ENCODE measurements at regions not wholly inside any gene's neighbourhood (a gene's known extent, or its start where the extent isn't known, plus 50 kb on each side); places are given as distances from the start of the nearest gene placed in this dataset.

DNA sequence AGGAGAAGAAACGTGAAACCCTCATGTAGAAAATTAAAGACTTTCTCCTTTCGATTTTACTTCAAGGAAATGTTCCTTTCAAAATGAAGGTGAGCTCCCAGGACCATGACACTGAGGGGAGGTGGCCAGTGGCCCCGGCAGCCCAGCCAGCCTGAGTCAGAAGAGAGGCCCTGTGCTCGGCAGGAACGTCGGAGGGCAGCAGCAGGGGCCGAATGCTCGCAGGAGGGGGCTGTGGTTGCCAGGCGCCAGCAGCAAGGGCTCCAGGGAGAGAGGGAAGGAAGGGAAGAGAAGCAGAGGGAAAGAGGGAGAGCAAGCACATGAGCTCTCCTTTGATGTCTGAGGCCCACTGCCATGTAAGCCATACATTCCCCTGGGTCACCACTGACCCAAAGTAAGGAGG is 73.3 kb upstream of the ACKR3 start:
- intact Hi-C loops (cut with DNase I): no loop called here
- Histone ChIP-seq H3K36me3 (ENCODE audit: control insufficient read depth in 2 of 3, insufficient read depth in 3 of 3, low read length in 3 of 3) (no peaks in the 10 kb centered on the region), H3K4me3 (ENCODE audit: low read length in 3 of 3) (no peak overlapping the region), H3K4me1 (ENCODE audit: control insufficient read depth in 2 of 3, insufficient read depth in 2 of 3, low read depth in 1 of 3, low read length in 3 of 3) (peaks cover 0 to 5% (median 0%) of the 10 kb centered on the region in 3 donors), H3K27ac (ENCODE audit: low read depth in 2 of 2, low read length in 2 of 2) (no peak overlapping the region), H3K9ac (ENCODE audit: low read length in 3 of 3) (no peak overlapping the region), H3K27me3 (ENCODE audit: control insufficient read depth, insufficient read depth, low read length) (no peaks in the 10 kb centered on the region), H3K9me3 (ENCODE audit: control insufficient read depth in 2 of 3, insufficient read depth in 1 of 3, low read length in 3 of 3) (no peaks in the 10 kb centered on the region)
- FAIRE-seq (no peak), DNase-seq (peak in 1 of 5 donors; percentile 32)
- TF ChIP-seq CTCF (IDR thresholded peaks at IDR 0.05; ENCODE audit: borderline replicate concordance, extremely low read depth, insufficient read depth): no peak

- H3K9ac ChIP-seq (ENCODE audit: low read length in 3 of 3): no peak overlapping the region
- no peaks in the 10 kb centered on the region for H3K9me3 ChIP-seq (ENCODE audit: control insufficient read depth in 2 of 3, insufficient read depth in 1 of 3, low read length in 3 of 3)
- no peak for TF ChIP-seq CTCF (IDR thresholded peaks at IDR 0.05; ENCODE audit: borderline replicate concordance, extremely low read depth, insufficient read depth)
- no peak overlapping the region for H3K27ac ChIP-seq (ENCODE audit: low read depth in 2 of 2, low read length in 2 of 2)
- FAIRE-seq (no peak), DNase-seq (peak in 2 of 5 donors; percentile 15 to 50)
- H3K27me3 ChIP-seq (ENCODE audit: control insufficient read depth, insufficient read depth, low read length): no peaks in the 10 kb centered on the region
- intact Hi-C loops (cut with DNase I): no loop called here
- H3K4me3 ChIP-seq (ENCODE audit: low read length in 3 of 3): no peak overlapping the region
- H3K4me1 ChIP-seq (ENCODE audit: control insufficient read depth in 2 of 3, insufficient read depth in 2 of 3, low read depth in 1 of 3, low read length in 3 of 3): peaks cover 0 to 5% (median 0%) of the 10 kb centered on the region in 3 donors
- H3K36me3 ChIP-seq (ENCODE audit: control insufficient read depth in 2 of 3, insufficient read depth in 3 of 3, low read length in 3 of 3): no peaks in the 10 kb centered on the region
Observed at GRCh38 chr2:236498369-236498768, 71.3 kb upstream of the ACKR3 start.

- Histone ChIP-seq H3K4me3 (ENCODE audit: low read length in 3 of 3) (no peak overlapping the region), H3K9me3 (ENCODE audit: control insufficient read depth in 2 of 3, insufficient read depth in 1 of 3, low read length in 3 of 3) (no peaks in the 10 kb centered on the region), H3K4me1 (ENCODE audit: control insufficient read depth in 2 of 3, insufficient read depth in 2 of 3, low read depth in 1 of 3, low read length in 3 of 3) (peaks cover 0 to 5% (median 0%) of the 10 kb centered on the region in 3 donors), H3K27me3 (ENCODE audit: control insufficient read depth, insufficient read depth, low read length) (no peaks in the 10 kb centered on the region), H3K27ac (ENCODE audit: low read depth in 2 of 2, low read length in 2 of 2) (no peak overlapping the region), H3K36me3 (ENCODE audit: control insufficient read depth in 2 of 3, insufficient read depth in 3 of 3, low read length in 3 of 3) (no peaks in the 10 kb centered on the region), H3K9ac (ENCODE audit: low read length in 3 of 3) (no peak overlapping the region)
- no peak for TF ChIP-seq CTCF (IDR thresholded peaks at IDR 0.05; ENCODE audit: borderline replicate concordance, extremely low read depth, insufficient read depth)
- intact Hi-C loops (cut with DNase I): no loop called here
- FAIRE-seq: no peak
- no peak for DNase-seq
Observed at GRCh38 chr2:236499691-236500578, 69.7 kb upstream of the ACKR3 start.

Data from kidney (tissue), 13 donors.